HG02610 (cell line): ENCODE measurements at regions not wholly inside any gene's neighbourhood (a gene's known extent, or its start where the extent isn't known, plus 50 kb on each side); places are given as distances from the start of the nearest gene placed in this dataset.

Source experiments
- ATAC-seq: cut with Tn5 transposase; IDR thresholded peaks from one replicate; pipeline ENCODE4 v1.9.1; 2021; ENCODE audit warnings: mild to moderate bottlenecking, moderate library complexity; ENCODE audit not compliant: unreplicated experiment

GRCh38 chr15:62459875-62460274 is 294.8 kb upstream of the C2CD4B start:
- ATAC-seq = no peak

- ATAC-seq = no peak
Observed at GRCh38 chr15:62462268-62462667, 297.2 kb upstream of the C2CD4B start.

GRCh38 chr15:62462721-62463120 is 297.6 kb upstream of the C2CD4B start:
- ATAC-seq = no peak

GRCh38 chr15:62464705-62465104 is 299.6 kb upstream of the C2CD4B start:
- ATAC-seq = no peak

GRCh38 chr15:62465173-62465572 is 300.1 kb upstream of the C2CD4B start:
- ATAC-seq = no peak

- no peak for ATAC-seq
Observed at GRCh38 chr15:62469478-62469873, 304.4 kb upstream of the C2CD4B start.

- no peak for ATAC-seq
Observed at GRCh38 chr15:62469874-62470688, 305.0 kb upstream of the C2CD4B start.

- no peak for ATAC-seq
Observed at GRCh38 chr15:62472616-62473299, 307.7 kb upstream of the C2CD4B start.

GRCh38 chr15:62474021-62474770 is 309.1 kb upstream of the C2CD4B start:
- no peak for ATAC-seq

GRCh38 chr15:62474771-62475124 is 309.7 kb upstream of the C2CD4B start:
- no peak for ATAC-seq

GRCh38 chr15:62475591-62475990 is 310.5 kb upstream of the C2CD4B start:
- no peak for ATAC-seq

- ATAC-seq = no peak
Observed at GRCh38 chr15:62476163-62476562, 311.1 kb upstream of the C2CD4B start.

- no peak for ATAC-seq
Observed at GRCh38 chr15:62477929-62478328, 312.8 kb upstream of the C2CD4B start.

GRCh38 chr15:62482785-62483429 is 317.8 kb upstream of the C2CD4B start:
- peak; percentile 83 for ATAC-seq

- no peak for ATAC-seq
Observed at GRCh38 chr15:62483814-62484213, 318.7 kb upstream of the C2CD4B start.

- no peak for ATAC-seq
Observed at GRCh38 chr15:62485170-62485720, 320.2 kb upstream of the C2CD4B start.

- ATAC-seq = no peak
Observed at GRCh38 chr15:62486041-62486440, 321.0 kb upstream of the C2CD4B start.

GRCh38 chr15:62488387-62488786 is 323.3 kb upstream of the C2CD4B start:
- no peak for ATAC-seq

- ATAC-seq = no peak
Observed at GRCh38 chr15:62491642-62492041, 326.6 kb upstream of the C2CD4B start.

- no peak for ATAC-seq
Observed at GRCh38 chr15:62492900-62493299, 327.8 kb upstream of the C2CD4B start.

- ATAC-seq = no peak
Observed at GRCh38 chr15:62494197-62494596, 329.1 kb upstream of the C2CD4B start.
